HepG2 (cell line): ENCODE measurements at regions not wholly inside any gene's neighbourhood (a gene's known extent, or its start where the extent isn't known, plus 50 kb on each side); places are given as distances from the start of the nearest gene placed in this dataset.

Experiments used
- ATAC-seq: fragments of 200-7000 bp; cut with Tn5 transposase; 3 replicates; pipeline ENCODE4 v1.9.1; 2020; ENCODE audit warnings: mild to moderate bottlenecking, moderate library complexity
- BruUV-seq: library from RNA; stranded (reverse); fragments of 400-500 nt; replicated peaks from 2 replicates; lab custom pipeline; 2021; lab: Mats Ljungman, UMichigan
- CTCF ChIA-PET: fragments of 300-600 bp; formaldehyde crosslinking; extraction: SDS; loops from one replicate; lab custom pipeline; 2021; ENCODE audit warnings: low total read pairs, inconsistent platforms, low intra/inter-chr PET ratio; lab: Yijun Ruan, JAX
- POLR2A ChIA-PET: fragments of 350-600 bp; sonication (Branson Sonifier 250); formaldehyde crosslinking; loops from one replicate; lab custom pipeline; 2020; ENCODE audit warnings: antibody characterized with exemption, inconsistent platforms; lab: Yijun Ruan, JAX
- DNase-seq: peaks from one replicate; pipeline ENCODE4 v3.0.0-alpha.2; 2015; ENCODE audit warnings: low spot score
- FAIRE-seq: peaks from 3 replicates; lab custom pipeline; 2011; peaks lifted over from hg19 to GRCh38; lab: Jason Lieb, UNC
- H2AFZ ChIP-seq: one replicate; pipeline ENCODE4 v1.6.1; 2011; ENCODE audit warnings: low read length, inconsistent platforms
- H3K27ac ChIP-seq: fragments of 300-600 bp; 3 replicates; pipeline ENCODE4 v1.8.0; 2011; ENCODE audit warnings: mixed run types, mild to moderate bottlenecking, mixed read lengths, low read length, inconsistent platforms; ENCODE audit not compliant: insufficient read depth; ENCODE audit errors: extremely low read length
- H3K27me3 ChIP-seq, 2 experiments: fragments of 200-600 bp in 1 of 2; 2 replicates in 1 of 2; 3 replicates in 1 of 2; pipeline versions ENCODE4 v1.6.0 to v1.8.0; 2011; ENCODE audit warnings: low read length in 2 of 2, mild to moderate bottlenecking in 2 of 2, moderate library complexity in 2 of 2, inconsistent platforms in 1 of 2; ENCODE audit not compliant: insufficient read depth in 2 of 2, control insufficient read depth in 1 of 2
- H3K36me3 ChIP-seq, 2 experiments: fragments of 200-600 bp in 1 of 2; replicated peaks in 1 of 2; 2 replicates in 1 of 2; 3 replicates in 1 of 2; pipeline versions ENCODE4 v1.5.1 to v1.8.0; 2011; ENCODE audit warnings: low read length in 2 of 2, inconsistent platforms in 1 of 2; ENCODE audit not compliant: insufficient read depth in 2 of 2, control insufficient read depth in 1 of 2
- H3K4me1 ChIP-seq: 2 replicates; pipeline ENCODE4 v1.5.1; 2012; ENCODE audit warnings: low read length, inconsistent platforms; ENCODE audit not compliant: insufficient read depth
- H3K4me2 ChIP-seq: 2 replicates; pipeline ENCODE4 v1.6.0; 2011; ENCODE audit warnings: low read depth, low read length, inconsistent platforms
- H3K4me3 ChIP-seq, 3 experiments: fragments of 200-600 bp in 1 of 3; sonication (generic), shearing (Covaris generic) in 1 of 3; replicated peaks in 1 of 3; 2 replicates each; pipeline ENCODE4 v1.5.1; 2011 to 2016; ENCODE audit warnings: low read length in 3 of 3, inconsistent platforms in 2 of 3, low read depth in 2 of 3, mild to moderate bottlenecking in 2 of 3, control low read depth in 1 of 3, mixed read lengths in 1 of 3; ENCODE audit not compliant: insufficient read depth in 1 of 3
- H3K79me2 ChIP-seq: one replicate; pipeline ENCODE4 v1.6.1; 2011; ENCODE audit warnings: low read length, inconsistent platforms; ENCODE audit not compliant: insufficient read depth
- H3K9ac ChIP-seq: 2 replicates; pipeline ENCODE4 v1.6.0; 2011; ENCODE audit warnings: mild to moderate bottlenecking, low read depth, low read length, inconsistent platforms; ENCODE audit not compliant: insufficient read depth
- H3K9me3 ChIP-seq: 2 replicates; pipeline ENCODE4 v1.5.1; 2012; ENCODE audit warnings: mild to moderate bottlenecking, low read length
- H4K20me1 ChIP-seq: 2 replicates; pipeline ENCODE4 v1.6.0; 2011; ENCODE audit warnings: inconsistent platforms, mild to moderate bottlenecking, low read length, moderate library complexity; ENCODE audit not compliant: insufficient read depth
- JDP2 ChIP-seq: sonication (generic); formaldehyde crosslinking; IDR thresholded peaks from 2 replicates; pipeline ENCODE4 v1.8.1; 2022; ENCODE audit warnings: missing genetic modification reagents, borderline replicate concordance
- POLR2G ChIP-seq: fragments of 200-400 bp; formaldehyde crosslinking; IDR thresholded peaks from 2 replicates; pipeline ENCODE4 v1.6.1; 2018; ENCODE audit warnings: mild to moderate bottlenecking, low read depth, low read length, moderate library complexity
- REL ChIP-seq: sonication (generic); formaldehyde crosslinking; conservative IDR thresholded peaks from 2 replicates; pipeline ENCODE4 v1.8.0; 2022; ENCODE audit warnings: mild to moderate bottlenecking, missing genetic modification reagents, moderate library complexity
- SALL1 ChIP-seq: sonication (generic); formaldehyde crosslinking; IDR thresholded peaks from 2 replicates; pipeline ENCODE4 v1.8.0; 2022; ENCODE audit warnings: mild to moderate bottlenecking, missing genetic modification reagents
- ZFP90 ChIP-seq: sonication (generic); formaldehyde crosslinking; IDR thresholded peaks from 2 replicates; pipeline ENCODE4 v1.8.0; 2022; ENCODE audit warnings: missing genetic modification reagents, mild to moderate bottlenecking, inconsistent platforms, borderline replicate concordance
- ZKSCAN1 ChIP-seq: fragments of 150-350 bp; IDR thresholded peaks from 2 replicates; pipeline ENCODE4 v1.6.1; 2014; ENCODE audit warnings: low read length
- ZNF101 ChIP-seq: sonication (generic); formaldehyde crosslinking; IDR thresholded peaks from 2 replicates; pipeline ENCODE4 v1.4.0; 2020; ENCODE audit warnings: mild to moderate bottlenecking, low read depth, missing genetic modification reagents, borderline replicate concordance
- ZNF335 ChIP-seq: sonication (generic); formaldehyde crosslinking; IDR thresholded peaks from 2 replicates; pipeline ENCODE4 v1.4.0; 2020; ENCODE audit warnings: missing genetic modification reagents
- ZNF34 ChIP-seq: sonication (generic); formaldehyde crosslinking; IDR thresholded peaks from 2 replicates; pipeline ENCODE4 v1.4.0; 2020; ENCODE audit warnings: mild to moderate bottlenecking, missing genetic modification reagents, borderline replicate concordance
- ZNF382 ChIP-seq: sonication (generic); formaldehyde crosslinking; IDR thresholded peaks from 2 replicates; pipeline ENCODE4 v1.5.0; 2020; ENCODE audit warnings: missing genetic modification reagents, mild to moderate bottlenecking, borderline replicate concordance
- ZNF549 ChIP-seq: sonication (generic); formaldehyde crosslinking; IDR thresholded peaks from 2 replicates; pipeline ENCODE4 v1.5.0; 2020; ENCODE audit warnings: missing genetic modification reagents
- ZNF572 ChIP-seq: sonication (generic); formaldehyde crosslinking; IDR thresholded peaks from 2 replicates; pipeline ENCODE4 v1.5.1; 2020; ENCODE audit warnings: mild to moderate bottlenecking, missing genetic modification reagents
- ZNF782 ChIP-seq: sonication (generic); formaldehyde crosslinking; IDR thresholded peaks from 2 replicates; pipeline ENCODE4 v1.4.0; 2020; ENCODE audit warnings: missing genetic modification reagents, mild to moderate bottlenecking, borderline replicate concordance
- WGBS: methylation state at CpG from one replicate; pipeline ENCODE4 v1.1.6; 2017; ENCODE audit warnings: low lambda C conversion rate; 5-methylcytosine and 5-hydroxymethylcytosine counted together
- in situ Hi-C: cut with HindIII; loops from 2 replicates; pipeline ENCODE4 v1.10.0; 2017; ENCODE audit warnings: low pct_unique_long_range_greater_than_20kb; ENCODE audit not compliant: extremely low pct_ligation_motif_present
- intact Hi-C: fragments of 100-400 bp; cut with micrococcal nuclease; formaldehyde crosslinking; loops from one replicate; pipeline ENCODE4 v1.10.0; 2022; ENCODE audit not compliant: unreplicated experiment
- TF ChIP-seq, protein P1 (sequence below): fragments of 450-650 bp; IDR thresholded peaks from 2 replicates; pipeline ENCODE4 v1.6.1; 2016

DNA sequence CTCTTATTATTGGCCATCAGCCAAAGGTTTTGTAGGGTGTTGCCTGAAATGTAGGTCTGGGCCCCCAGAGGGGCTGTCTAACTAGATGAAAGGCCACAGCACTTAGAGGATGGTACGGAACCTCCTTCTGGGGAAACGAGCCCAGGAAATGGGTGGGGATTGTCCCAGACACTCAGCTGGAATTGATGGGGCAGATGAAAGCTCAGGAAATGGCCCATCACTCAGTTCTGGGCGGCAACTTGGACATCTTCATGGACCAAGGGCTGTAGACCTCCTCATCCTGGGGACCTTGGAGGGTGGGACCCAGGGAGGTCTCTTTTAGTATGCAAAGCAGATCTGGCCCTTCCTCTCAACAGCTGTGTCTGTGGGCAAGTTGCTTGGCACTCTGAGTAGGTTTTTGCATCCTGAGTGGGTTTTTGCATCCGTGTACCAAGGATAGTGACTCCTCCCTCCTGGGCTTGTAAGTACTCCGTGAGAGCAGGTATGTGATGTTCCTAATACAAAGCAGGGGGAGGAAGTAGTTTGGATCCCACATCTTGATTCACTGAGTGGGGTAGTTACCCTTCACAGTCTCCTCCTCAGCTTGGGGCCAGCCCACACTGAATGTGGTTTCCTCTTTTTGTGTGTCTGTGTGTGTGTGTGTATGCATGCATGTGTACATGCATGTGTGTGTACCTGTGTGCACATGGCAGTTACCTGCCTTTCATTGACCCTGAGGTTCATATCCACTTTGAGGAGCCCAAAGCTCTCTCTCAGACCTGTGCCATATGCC, 292.0 kb downstream of the RPLP1 start:
- in situ Hi-C loops = no loop called here
- Histone ChIP-seq H3K4me1 (no peaks in the 10 kb centered on the region), H2AFZ (no peak overlapping the region), H4K20me1 (no peaks in the 10 kb centered on the region), H3K27me3 (peaks cover 0 to 61% of the 10 kb centered on the region in 2 experiments; a peak in 4 of 5 replicates), H3K4me3 (no peak overlapping the region), H3K4me2 (no peak overlapping the region), H3K79me2 (no peaks in the 10 kb centered on the region), H3K27ac (no peak overlapping the region), H3K9ac (no peak overlapping the region), H3K36me3 (no peaks in the 10 kb centered on the region), H3K9me3 (no peaks in the 10 kb centered on the region)
- DNase-seq = no peak
- BruUV-seq = no TSS peak
- FAIRE-seq = no peak
- ChIA-PET CTCF (no interaction called here), POLR2A (no interaction called here)
- 22% methylated on average over 5 of the region's 5 CpGs for WGBS
- intact Hi-C loops = no loop called here
- ATAC-seq = no peak
- TF ChIP-seq, protein P1, sequence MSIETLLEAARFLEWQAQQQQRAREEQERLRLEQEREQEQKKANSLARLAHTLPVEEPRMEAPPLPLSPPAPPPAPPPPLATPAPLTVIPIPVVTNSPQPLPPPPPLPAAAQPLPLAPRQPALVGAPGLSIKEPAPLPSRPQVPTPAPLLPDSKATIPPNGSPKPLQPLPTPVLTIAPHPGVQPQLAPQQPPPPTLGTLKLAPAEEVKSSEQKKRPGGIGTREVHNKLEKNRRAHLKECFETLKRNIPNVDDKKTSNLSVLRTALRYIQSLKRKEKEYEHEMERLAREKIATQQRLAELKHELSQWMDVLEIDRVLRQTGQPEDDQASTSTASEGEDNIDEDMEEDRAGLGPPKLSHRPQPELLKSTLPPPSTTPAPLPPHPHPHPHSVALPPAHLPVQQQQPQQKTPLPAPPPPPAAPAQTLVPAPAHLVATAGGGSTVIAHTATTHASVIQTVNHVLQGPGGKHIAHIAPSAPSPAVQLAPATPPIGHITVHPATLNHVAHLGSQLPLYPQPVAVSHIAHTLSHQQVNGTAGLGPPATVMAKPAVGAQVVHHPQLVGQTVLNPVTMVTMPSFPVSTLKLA = peak; percentile 69
- TF ChIP-seq ZNF549 (CRISPR knock-in tag) (no peak), ZNF572 (no peak)

DNA sequence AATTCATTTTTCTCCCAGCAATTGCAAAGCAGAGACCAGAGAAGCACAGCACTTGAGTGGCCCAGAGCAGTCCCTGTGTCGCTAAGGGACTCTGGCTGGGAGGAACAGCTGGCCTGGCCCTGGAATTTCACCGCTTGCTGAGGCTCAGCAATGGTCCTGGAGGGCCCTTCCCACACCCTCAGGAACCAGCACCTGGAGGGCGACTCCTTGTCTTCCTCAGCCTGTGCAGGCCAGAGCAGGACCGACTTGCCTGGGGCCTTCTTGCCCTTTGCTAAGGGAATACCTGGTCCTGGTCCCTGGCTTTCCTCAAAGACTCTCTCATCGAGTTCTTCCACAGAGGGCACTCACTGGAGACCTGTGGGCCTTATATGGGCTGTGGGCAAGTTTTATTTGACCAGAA, 294.6 kb downstream of the RPLP1 start:
- no TSS peak for BruUV-seq
- ChIA-PET CTCF (no interaction called here), POLR2A (no interaction called here)
- in situ Hi-C loops = no loop called here
- Histone ChIP-seq H3K27ac (no peak overlapping the region), H3K9me3 (no peaks in the 10 kb centered on the region), H4K20me1 (no peaks in the 10 kb centered on the region), H3K9ac (no peak overlapping the region), H3K27me3 (peaks cover 0 to 54% of the 10 kb centered on the region in 2 experiments; a peak in 3 of 5 replicates), H3K79me2 (no peaks in the 10 kb centered on the region), H3K4me2 (no peak overlapping the region)
- 0% methylated on average over 2 of the region's 5 CpGs for WGBS
- ATAC-seq = no peak
- DNase-seq = no peak
- TF ChIP-seq ZNF101 (CRISPR knock-in tag) (no peak), ZNF34 (CRISPR knock-in tag) (no peak), ZNF382 (no peak), REL (no peak), JDP2 (no peak), POLR2G (no peak), ZNF335 (no peak), SALL1 (CRISPR knock-in tag) (no peak), ZNF782 (CRISPR knock-in tag) (no peak), ZFP90 (CRISPR knock-in tag) (no peak), ZKSCAN1 (no peak)
- TF ChIP-seq, all 625 proteins: peak for 0
- H3K4me3 ChIP-seq = no peak overlapping the region
- 0 out of 2 replicates have a peak, but pooled peaks cover 8% of the 10 kb centered on the region for H3K4me1 ChIP-seq
- intact Hi-C loops = no loop called here
- FAIRE-seq = no peak
- H3K36me3 ChIP-seq = no peaks in the 10 kb centered on the region
- no peak overlapping the region for H2AFZ ChIP-seq
